NT2/D1 (cell line): ENCODE measurements at regions not wholly inside any gene's neighbourhood (a gene's known extent, or its start where the extent isn't known, plus 50 kb on each side); places are given as distances from the start of the nearest gene placed in this dataset.
"Not testable (repeated sequence)": the region's sequence is repeated elsewhere in the genome, so short reads cannot be mapped to it uniquely, and the experiment has no call there.

ENCODE experiments used
- DNase-seq: peaks from one replicate; pipeline ENCODE4 v3.0.0-alpha.2; 2011; ENCODE audit warnings: low read depth, low spot score
- H3K27me3 ChIP-seq: 2 replicates; pipeline ENCODE4 v1.6.0; 2011; ENCODE audit warnings: mild to moderate bottlenecking; ENCODE audit not compliant: insufficient read length, insufficient read depth
- H3K36me3 ChIP-seq: 2 replicates; pipeline ENCODE4 v1.6.1; 2011; ENCODE audit warnings: mild to moderate bottlenecking, low read length, mixed read lengths; ENCODE audit not compliant: insufficient read depth, insufficient read length
- H3K4me1 ChIP-seq: 2 replicates; pipeline ENCODE4 v1.5.1; 2011; ENCODE audit not compliant: insufficient read depth, insufficient read length
- H3K4me3 ChIP-seq: 2 replicates; pipeline ENCODE4 v1.5.1; 2011; ENCODE audit warnings: low read depth; ENCODE audit not compliant: insufficient read length
- H3K9ac ChIP-seq: 2 replicates; pipeline ENCODE4 v1.6.0; 2011; ENCODE audit warnings: low read depth; ENCODE audit not compliant: insufficient read length
- H3K9me3 ChIP-seq: 2 replicates; pipeline ENCODE4 v1.5.1; 2011; ENCODE audit warnings: mild to moderate bottlenecking, low read length; ENCODE audit not compliant: insufficient read depth
- SUZ12 ChIP-seq: IDR thresholded peaks from 2 replicates; pipeline ENCODE4 v1.6.1; 2011; ENCODE audit not compliant: insufficient read length, insufficient read depth; ENCODE audit errors: extremely low read depth
- YY1 ChIP-seq: IDR thresholded peaks from 2 replicates; pipeline ENCODE4 v1.6.1; 2011; ENCODE audit not compliant: insufficient read length, insufficient read depth
- ZNF274 ChIP-seq: IDR thresholded peaks from 2 replicates; pipeline ENCODE4 v1.6.1; 2011; ENCODE audit warnings: mild to moderate bottlenecking, low read depth, low read length

- peaks cover 33% of the 10 kb centered on the region for H3K9me3 ChIP-seq
- H3K36me3 ChIP-seq: no peaks in the 10 kb centered on the region
- H3K4me3 ChIP-seq: no peak overlapping the region
- no peaks in the 10 kb centered on the region for H3K4me1 ChIP-seq
- H3K27me3 ChIP-seq: no peaks in the 10 kb centered on the region
- no peak for TF ChIP-seq ZNF274
- no peak for TF ChIP-seq YY1
- no peak for TF ChIP-seq SUZ12
- no peak for DNase-seq
- H3K9ac ChIP-seq: no peak overlapping the region
These were observed 213.7 kb downstream of the ZIC5 start for GRCh38 chr13:99757756-99758459.

- no peaks in the 10 kb centered on the region for H3K4me1 ChIP-seq
- no peak for DNase-seq
- H3K9me3 ChIP-seq: peaks cover 28% of the 10 kb centered on the region
- H3K27me3 ChIP-seq: no peaks in the 10 kb centered on the region
- H3K9ac ChIP-seq: no peak overlapping the region
- H3K36me3 ChIP-seq: no peaks in the 10 kb centered on the region
- TF ChIP-seq YY1 (no peak), SUZ12 (no peak), ZNF274 (no peak)
- no peak overlapping the region for H3K4me3 ChIP-seq
These were observed 215.3 kb downstream of the ZIC5 start for GRCh38 chr13:99756281-99756680.

GRCh38 chr13:99754750-99755149, 216.8 kb downstream of the ZIC5 start:
- not testable (repeated sequence) for H3K36me3 ChIP-seq, H3K4me1 ChIP-seq, H3K4me3 ChIP-seq, H3K27me3 ChIP-seq, H3K9ac ChIP-seq, DNase-seq
- H3K9me3 ChIP-seq: peaks cover 14% of the 10 kb centered on the region

- Histone ChIP-seq H3K4me3 (no peak overlapping the region), H3K9me3 (no peaks in the 10 kb centered on the region), H3K4me1 (no peaks in the 10 kb centered on the region), H3K9ac (no peak overlapping the region), H3K36me3 (no peaks in the 10 kb centered on the region), H3K27me3 (no peaks in the 10 kb centered on the region)
- DNase-seq: no peak
- no peak for TF ChIP-seq ZNF274
These were observed 219.2 kb downstream of the ZIC5 start for GRCh38 chr13:99752373-99752772.

- Histone ChIP-seq H3K27me3 (no peaks in the 10 kb centered on the region), H3K9me3 (no peaks in the 10 kb centered on the region), H3K9ac (no peak overlapping the region), H3K4me1 (no peaks in the 10 kb centered on the region), H3K36me3 (no peaks in the 10 kb centered on the region), H3K4me3 (no peak overlapping the region)
- DNase-seq: no peak
- TF ChIP-seq SUZ12 (no peak), ZNF274 (no peak), YY1 (no peak)
These were observed 219.9 kb downstream of the ZIC5 start for GRCh38 chr13:99751517-99752199.

- DNase-seq: no peak
- no peak overlapping the region for H3K9ac ChIP-seq
- no peak overlapping the region for H3K4me3 ChIP-seq
- H3K27me3 ChIP-seq: no peaks in the 10 kb centered on the region
- TF ChIP-seq SUZ12 (no peak), YY1 (no peak), ZNF274 (no peak)
- no peaks in the 10 kb centered on the region for H3K4me1 ChIP-seq
- H3K36me3 ChIP-seq: no peaks in the 10 kb centered on the region
- H3K9me3 ChIP-seq: no peaks in the 10 kb centered on the region
These were observed 220.6 kb downstream of the ZIC5 start for GRCh38 chr13:99750951-99751350.

GRCh38 chr13:99749271-99750019, 222.1 kb downstream of the ZIC5 start:
- no peak overlapping the region for H3K4me3 ChIP-seq
- H3K27me3 ChIP-seq: no peaks in the 10 kb centered on the region
- no peaks in the 10 kb centered on the region for H3K4me1 ChIP-seq
- DNase-seq: no peak
- H3K9ac ChIP-seq: no peak overlapping the region
- H3K36me3 ChIP-seq: no peaks in the 10 kb centered on the region
- TF ChIP-seq SUZ12: no peak
- TF ChIP-seq YY1: no peak
- no peak for TF ChIP-seq ZNF274
- H3K9me3 ChIP-seq: no peaks in the 10 kb centered on the region

- H3K9ac ChIP-seq: peak overlapping the region; percentile 53
- no peaks in the 10 kb centered on the region for H3K4me1 ChIP-seq
- no peaks in the 10 kb centered on the region for H3K36me3 ChIP-seq
- no peak for DNase-seq
- TF ChIP-seq SUZ12: no peak
- no peak for TF ChIP-seq YY1
- no peak for TF ChIP-seq ZNF274
- peak overlapping the region; percentile 3 for H3K4me3 ChIP-seq
- no peaks in the 10 kb centered on the region for H3K27me3 ChIP-seq
- H3K9me3 ChIP-seq: no peaks in the 10 kb centered on the region
These were observed 224.2 kb downstream of the ZIC5 start for GRCh38 chr13:99747403-99747710.
